ENCODE measurements at regions not wholly inside any gene's neighbourhood (a gene's known extent, or its start where the extent isn't known, plus 50 kb on each side); places are given as distances from the start of the nearest gene placed in this dataset.
A peak's percentile ranks its signal among the peaks of the same experiment; 100 is the strongest.

DNA sequence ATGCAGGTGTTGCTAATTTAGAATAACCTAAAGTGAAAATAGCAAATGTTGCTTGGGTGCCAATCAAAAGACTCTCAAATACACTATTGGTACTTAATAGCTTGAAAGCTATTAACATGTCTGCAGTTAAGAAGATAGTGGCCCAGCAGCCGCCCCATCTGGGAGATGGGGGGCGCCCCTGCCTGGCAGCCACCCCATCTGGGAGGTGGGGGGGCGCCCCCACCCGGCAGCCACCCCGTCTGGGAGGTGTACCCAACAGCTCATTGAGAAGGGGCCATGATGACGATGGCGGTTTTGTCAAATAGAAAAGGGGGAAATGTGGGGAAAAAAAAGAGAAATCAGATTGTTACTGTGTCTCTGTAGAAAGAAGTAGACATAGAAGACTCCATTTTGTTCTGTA is 923.1 kb upstream of the MDGA2 start:
- no peak overlapping the region for H3K27ac ChIP-seq
- TF ChIP-seq, protein P1, sequence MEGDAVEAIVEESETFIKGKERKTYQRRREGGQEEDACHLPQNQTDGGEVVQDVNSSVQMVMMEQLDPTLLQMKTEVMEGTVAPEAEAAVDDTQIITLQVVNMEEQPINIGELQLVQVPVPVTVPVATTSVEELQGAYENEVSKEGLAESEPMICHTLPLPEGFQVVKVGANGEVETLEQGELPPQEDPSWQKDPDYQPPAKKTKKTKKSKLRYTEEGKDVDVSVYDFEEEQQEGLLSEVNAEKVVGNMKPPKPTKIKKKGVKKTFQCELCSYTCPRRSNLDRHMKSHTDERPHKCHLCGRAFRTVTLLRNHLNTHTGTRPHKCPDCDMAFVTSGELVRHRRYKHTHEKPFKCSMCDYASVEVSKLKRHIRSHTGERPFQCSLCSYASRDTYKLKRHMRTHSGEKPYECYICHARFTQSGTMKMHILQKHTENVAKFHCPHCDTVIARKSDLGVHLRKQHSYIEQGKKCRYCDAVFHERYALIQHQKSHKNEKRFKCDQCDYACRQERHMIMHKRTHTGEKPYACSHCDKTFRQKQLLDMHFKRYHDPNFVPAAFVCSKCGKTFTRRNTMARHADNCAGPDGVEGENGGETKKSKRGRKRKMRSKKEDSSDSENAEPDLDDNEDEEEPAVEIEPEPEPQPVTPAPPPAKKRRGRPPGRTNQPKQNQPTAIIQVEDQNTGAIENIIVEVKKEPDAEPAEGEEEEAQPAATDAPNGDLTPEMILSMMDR (IDR thresholded peaks at IDR 0.05; ENCODE audit: low read depth, low read length): no peak
- H3K36me3 ChIP-seq: no peaks in the 10 kb centered on the region
- H3K27me3 ChIP-seq (ENCODE audit: insufficient read depth, low read depth, severe bottlenecking): no peaks in the 10 kb centered on the region
- no peak overlapping the region for H3K4me3 ChIP-seq (ENCODE audit: low read depth, low read length)
- no peak for DNase-seq
- H3K9me3 ChIP-seq (ENCODE audit: severe bottlenecking): no peaks in the 10 kb centered on the region

DNA sequence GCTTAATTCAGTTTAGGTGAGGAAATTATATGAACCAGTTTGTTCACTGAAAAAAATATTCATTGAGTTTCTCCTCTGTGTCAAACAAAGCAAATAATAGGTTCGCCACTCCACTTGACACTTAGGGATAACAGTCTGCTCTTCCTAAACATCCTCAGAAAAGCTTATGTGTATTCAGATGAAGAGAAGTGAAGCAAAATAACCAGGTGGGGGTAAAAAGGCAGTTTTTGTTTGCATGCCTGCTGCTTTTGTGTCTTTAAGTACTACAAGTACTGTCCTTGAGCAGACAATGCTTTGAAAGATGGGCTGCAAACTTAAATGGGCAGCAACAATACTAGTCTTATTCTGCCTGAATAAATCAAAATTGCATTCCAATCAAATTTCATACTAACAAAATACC is 910.7 kb upstream of the MDGA2 start:
- H3K9me3 ChIP-seq (ENCODE audit: severe bottlenecking): no peaks in the 10 kb centered on the region
- no peak for DNase-seq
- H3K27me3 ChIP-seq (ENCODE audit: insufficient read depth, low read depth, severe bottlenecking): no peaks in the 10 kb centered on the region
- H3K27ac ChIP-seq: no peak overlapping the region
- TF ChIP-seq, protein P1 (IDR thresholded peaks at IDR 0.05; ENCODE audit: low read depth, low read length): no peak
- H3K36me3 ChIP-seq: no peaks in the 10 kb centered on the region
- H3K4me3 ChIP-seq (ENCODE audit: low read depth, low read length): no peak overlapping the region

DNA sequence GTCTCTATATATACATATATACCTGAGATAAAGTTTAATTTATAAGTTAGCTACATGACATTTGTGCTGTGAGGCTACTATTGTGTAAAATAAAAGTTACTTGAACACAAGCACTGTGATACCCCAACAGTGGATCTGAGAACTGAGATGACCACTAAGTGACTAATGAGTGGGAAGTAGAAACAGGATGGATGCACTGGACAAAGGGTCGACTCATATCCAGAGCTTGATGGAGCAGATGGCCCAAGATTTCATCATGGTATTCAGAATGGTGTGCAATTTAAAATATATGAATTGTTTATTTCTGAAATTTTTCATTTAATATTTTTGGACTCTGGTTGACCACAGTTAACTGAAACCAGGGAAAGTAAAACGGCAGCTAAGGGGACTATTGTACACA is 908.6 kb upstream of the MDGA2 start:
- Histone ChIP-seq H3K4me3 (ENCODE audit: low read depth, low read length) (no peak overlapping the region), H3K27me3 (ENCODE audit: insufficient read depth, low read depth, severe bottlenecking) (no peaks in the 10 kb centered on the region), H3K27ac (no peak overlapping the region), H3K9me3 (ENCODE audit: severe bottlenecking) (no peaks in the 10 kb centered on the region), H3K36me3 (no peaks in the 10 kb centered on the region)
- TF ChIP-seq, protein P1 (IDR thresholded peaks at IDR 0.05; ENCODE audit: low read depth, low read length): no peak
- no peak for DNase-seq

DNA sequence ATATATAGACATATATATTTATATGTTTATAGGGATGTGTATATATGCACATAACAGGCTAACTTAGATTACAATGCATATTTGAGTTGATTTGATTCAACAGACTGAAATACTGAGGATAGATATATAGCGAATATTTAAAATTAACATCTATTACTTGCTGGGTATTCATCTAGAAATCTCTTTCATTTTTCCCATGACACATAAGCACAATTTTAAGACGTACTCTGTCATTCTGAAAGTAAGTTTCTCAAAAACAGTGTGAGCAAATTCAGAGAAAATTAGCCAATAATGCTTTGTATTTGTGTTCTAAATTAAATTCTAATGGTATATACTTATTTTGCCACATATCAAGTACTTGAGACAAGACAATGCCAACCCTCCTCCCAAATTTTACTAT is 907.5 kb upstream of the MDGA2 start:
- Histone ChIP-seq H3K4me3 (ENCODE audit: low read depth, low read length) (no peak overlapping the region), H3K36me3 (no peaks in the 10 kb centered on the region), H3K27me3 (ENCODE audit: insufficient read depth, low read depth, severe bottlenecking) (no peaks in the 10 kb centered on the region), H3K9me3 (ENCODE audit: severe bottlenecking) (no peaks in the 10 kb centered on the region), H3K27ac (no peak overlapping the region)
- DNase-seq: no peak
- TF ChIP-seq, protein P1 (IDR thresholded peaks at IDR 0.05; ENCODE audit: low read depth, low read length): no peak

DNA sequence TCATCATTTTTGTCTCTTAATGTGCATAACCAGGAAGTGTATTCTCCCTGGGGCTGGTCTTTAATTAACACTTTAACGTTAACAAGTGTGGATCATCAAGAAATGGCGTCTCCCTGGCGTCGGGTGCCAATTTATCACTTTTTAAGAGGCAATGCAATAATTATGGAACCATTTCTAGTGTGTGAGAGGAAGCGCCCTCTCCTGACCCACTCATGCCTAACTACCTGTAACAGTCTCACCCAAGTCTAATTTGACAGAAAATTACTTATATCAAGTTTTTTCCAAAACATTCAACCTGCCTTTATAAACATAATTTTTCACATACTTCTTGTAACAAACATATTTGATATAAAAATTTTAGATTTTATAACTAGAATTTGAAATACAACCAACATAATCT is 905.3 kb upstream of the MDGA2 start:
- no peaks in the 10 kb centered on the region for H3K27me3 ChIP-seq (ENCODE audit: insufficient read depth, low read depth, severe bottlenecking)
- no peaks in the 10 kb centered on the region for H3K9me3 ChIP-seq (ENCODE audit: severe bottlenecking)
- H3K4me3 ChIP-seq (ENCODE audit: low read depth, low read length): no peak overlapping the region
- TF ChIP-seq, protein P1 (IDR thresholded peaks at IDR 0.05; ENCODE audit: low read depth, low read length): no peak
- no peak for DNase-seq
- no peak overlapping the region for H3K27ac ChIP-seq
- H3K36me3 ChIP-seq: no peaks in the 10 kb centered on the region

DNA sequence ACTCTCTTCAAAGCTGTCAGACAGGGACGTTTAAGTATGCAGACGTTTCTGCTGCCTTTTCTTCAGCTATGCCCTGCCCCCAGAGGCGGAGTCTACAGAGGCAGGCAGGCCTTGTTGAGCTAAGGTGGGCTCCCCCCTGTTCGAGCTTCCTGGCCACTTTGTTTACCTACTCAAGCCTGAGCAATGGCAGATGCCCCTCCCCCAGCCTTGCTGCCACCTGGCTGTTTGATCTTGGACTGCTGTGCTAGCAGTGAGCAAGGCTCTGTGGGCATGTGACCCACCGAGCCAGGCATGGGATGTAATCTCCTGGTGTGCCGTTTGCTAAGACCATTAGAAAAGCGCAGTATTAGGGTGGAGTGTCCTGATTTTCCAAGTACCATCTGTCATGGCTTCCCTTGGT is 900.4 kb upstream of the MDGA2 start:
- TF ChIP-seq, protein P1 (IDR thresholded peaks at IDR 0.05; ENCODE audit: low read depth, low read length): no peak
- DNase-seq: peak; percentile 31
- Histone ChIP-seq H3K27ac (no peak overlapping the region), H3K4me3 (ENCODE audit: low read depth, low read length) (no peak overlapping the region), H3K27me3 (ENCODE audit: insufficient read depth, low read depth, severe bottlenecking) (no peaks in the 10 kb centered on the region), H3K36me3 (no peaks in the 10 kb centered on the region), H3K9me3 (ENCODE audit: severe bottlenecking) (peaks cover 3% of the 10 kb centered on the region)
